GM18868 (cell line): ENCODE measurements at regions not wholly inside any gene's neighbourhood (a gene's known extent, or its start where the extent isn't known, plus 50 kb on each side); places are given as distances from the start of the nearest gene placed in this dataset.

ENCODE experiments used
- ATAC-seq: cut with Tn5 transposase; IDR thresholded peaks from one replicate; pipeline ENCODE4 v1.9.1; 2021; ENCODE audit warnings: mild to moderate bottlenecking, moderate library complexity; ENCODE audit not compliant: unreplicated experiment

- ATAC-seq = peak; percentile 54
These were observed 69.8 kb upstream of the TANK start for GRCh38 chr2:161090411-161090810.

DNA sequence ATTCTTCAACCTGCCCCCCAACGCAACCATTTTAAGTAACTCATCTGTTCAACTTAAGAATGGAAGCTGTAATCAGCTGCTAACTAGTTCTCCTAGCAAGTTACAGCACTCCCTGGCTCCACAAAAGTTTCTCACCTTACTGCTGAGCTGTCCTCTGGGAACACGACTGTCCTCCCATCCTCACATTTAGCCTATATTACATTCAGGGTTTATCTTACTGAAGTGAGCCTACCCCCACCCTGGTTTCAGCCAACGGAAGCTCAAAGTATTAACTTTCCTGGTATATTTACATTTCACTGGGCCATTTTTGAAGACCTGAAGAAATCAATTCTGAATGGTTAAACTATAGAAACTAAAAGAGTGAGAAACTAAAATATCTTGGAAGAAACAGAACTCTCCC, 64.9 kb upstream of the TANK start:
- no peak for ATAC-seq

GRCh38 chr2:161096336-161096735, 63.9 kb upstream of the TANK start:
- no peak for ATAC-seq

GRCh38 chr2:161097157-161097556, 63.1 kb upstream of the TANK start:
- no peak for ATAC-seq

- ATAC-seq = no peak
These were observed 59.9 kb upstream of the TANK start for GRCh38 chr2:161100211-161100895.

- no peak for ATAC-seq
These were observed 58.8 kb upstream of the TANK start for GRCh38 chr2:161101406-161101805.

DNA sequence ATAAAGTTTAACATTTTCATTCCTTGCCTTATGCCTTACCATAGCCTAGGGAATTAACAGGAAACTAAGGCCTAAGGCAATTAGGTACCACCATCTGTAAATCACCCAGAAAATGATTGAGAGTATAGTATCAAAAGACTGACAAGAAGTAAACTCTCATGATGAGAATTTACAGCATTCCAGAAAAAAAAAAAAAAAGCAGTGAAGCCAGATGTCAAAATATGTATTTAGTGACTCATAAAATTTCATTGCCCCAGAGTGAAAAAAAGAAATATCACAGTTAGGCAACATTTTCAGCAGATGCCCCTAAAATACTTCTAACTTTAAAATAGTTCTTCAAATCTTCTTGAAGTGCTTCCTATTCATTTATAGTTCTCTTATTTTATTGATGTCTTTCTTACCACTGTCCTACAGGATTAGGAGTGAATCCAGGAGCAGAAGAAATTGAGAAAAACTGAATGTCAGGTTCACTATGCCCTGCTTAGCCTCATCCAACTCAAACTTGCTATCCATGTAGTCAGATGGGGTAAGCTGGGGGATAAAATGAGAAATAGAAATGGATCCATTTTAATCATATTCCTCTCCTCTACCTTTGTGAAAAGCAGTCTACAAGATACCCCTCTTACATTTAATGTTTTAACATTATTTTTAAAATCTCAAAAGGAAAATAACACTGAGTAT, 57.3 kb upstream of the TANK start:
- no peak for ATAC-seq

GRCh38 chr2:161103451-161103831, 56.8 kb upstream of the TANK start:
- no peak for ATAC-seq

DNA sequence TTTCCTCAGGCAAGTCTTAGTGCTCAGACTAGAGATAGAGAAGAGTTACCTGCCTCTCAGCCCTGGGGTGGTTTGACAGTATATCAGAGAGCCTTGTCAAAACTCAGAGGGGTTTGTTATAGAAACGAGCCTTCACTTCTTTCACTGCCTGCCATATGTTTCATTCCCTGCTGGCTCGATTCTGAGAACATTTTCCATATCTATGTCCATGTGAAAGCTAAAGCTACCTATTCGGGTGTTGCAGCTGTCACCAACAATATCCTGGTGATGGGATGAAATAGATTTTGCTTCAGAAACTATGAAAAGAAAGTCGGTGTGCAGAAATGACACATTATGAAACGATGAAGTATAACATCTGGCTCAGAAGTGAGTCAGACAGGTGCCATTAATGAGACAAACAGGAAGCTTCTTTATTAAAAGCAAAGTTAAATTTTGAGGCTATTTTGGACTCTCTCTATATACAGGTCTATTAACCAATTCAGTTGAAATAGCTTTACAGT, 56.1 kb upstream of the TANK start:
- peak; percentile 87 for ATAC-seq

DNA sequence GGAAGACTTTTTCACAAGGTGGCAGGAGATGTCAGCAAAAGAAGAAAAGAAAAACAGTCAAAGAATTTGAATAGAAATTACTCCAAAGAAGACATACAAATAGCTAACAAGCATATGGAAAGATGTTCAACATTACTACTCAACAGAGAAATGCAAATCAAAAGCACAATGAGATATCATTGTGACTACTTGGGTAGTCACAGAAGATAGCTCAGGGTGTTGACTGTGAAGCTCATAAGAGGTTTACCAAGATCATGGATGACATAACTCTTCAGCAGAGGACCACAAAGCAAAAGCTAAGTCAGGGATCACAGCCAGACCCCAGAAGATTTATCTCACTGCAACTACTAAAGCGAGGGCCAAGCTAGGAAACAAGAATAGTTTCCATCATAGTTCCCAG, 53.0 kb upstream of the TANK start:
- ATAC-seq = peak; percentile 21
